GM18870 (cell line): ENCODE measurements at regions not wholly inside any gene's neighbourhood (a gene's known extent, or its start where the extent isn't known, plus 50 kb on each side); places are given as distances from the start of the nearest gene placed in this dataset.

Experiments used
- ATAC-seq: cut with Tn5 transposase; IDR thresholded peaks from one replicate; pipeline ENCODE4 v1.9.1; 2021; ENCODE audit warnings: moderate library complexity; ENCODE audit not compliant: unreplicated experiment

- no peak for ATAC-seq
Observed at GRCh38 chr6:2433711-2434110, 188.3 kb upstream of the GMDS start.

GRCh38 chr6:2433266-2433665, 187.9 kb upstream of the GMDS start:
- no peak for ATAC-seq

GRCh38 chr6:2432292-2432691, 186.9 kb upstream of the GMDS start:
- no peak for ATAC-seq

GRCh38 chr6:2430612-2431011, 185.2 kb upstream of the GMDS start:
- ATAC-seq = no peak

GRCh38 chr6:2429460-2429859, 184.1 kb upstream of the GMDS start:
- no peak for ATAC-seq

- no peak for ATAC-seq
Observed at GRCh38 chr6:2429032-2429431, 183.6 kb upstream of the GMDS start.

GRCh38 chr6:2426561-2427340, 181.3 kb upstream of the GMDS start:
- ATAC-seq = no peak

- no peak for ATAC-seq
Observed at GRCh38 chr6:2416128-2416712, 170.8 kb upstream of the GMDS start.

GRCh38 chr6:2414885-2415547, 169.6 kb upstream of the GMDS start:
- ATAC-seq = no peak

GRCh38 chr6:2412731-2413130, 167.3 kb upstream of the GMDS start:
- no peak for ATAC-seq

- ATAC-seq = no peak
Observed at GRCh38 chr6:2410656-2411380, 165.4 kb upstream of the GMDS start.

- ATAC-seq = no peak
Observed at GRCh38 chr6:2407525-2407924, 162.1 kb upstream of the GMDS start.

GRCh38 chr6:2404211-2404929, 159.0 kb upstream of the GMDS start:
- ATAC-seq = no peak

- ATAC-seq = no peak
Observed at GRCh38 chr6:2403546-2403945, 158.1 kb upstream of the GMDS start.

- ATAC-seq = no peak
Observed at GRCh38 chr6:2396846-2397630, 151.6 kb upstream of the GMDS start.

- no peak for ATAC-seq
Observed at GRCh38 chr6:2396042-2396657, 150.7 kb upstream of the GMDS start.

GRCh38 chr6:2388554-2389324, 143.3 kb upstream of the GMDS start:
- no peak for ATAC-seq

GRCh38 chr6:2387445-2387844, 142.0 kb upstream of the GMDS start:
- no peak for ATAC-seq

GRCh38 chr6:2385471-2385983, 140.1 kb upstream of the GMDS start:
- ATAC-seq = no peak
